ENCODE measurements at regions not wholly inside any gene's neighbourhood (a gene's known extent, or its start where the extent isn't known, plus 50 kb on each side); places are given as distances from the start of the nearest gene placed in this dataset.

DNA sequence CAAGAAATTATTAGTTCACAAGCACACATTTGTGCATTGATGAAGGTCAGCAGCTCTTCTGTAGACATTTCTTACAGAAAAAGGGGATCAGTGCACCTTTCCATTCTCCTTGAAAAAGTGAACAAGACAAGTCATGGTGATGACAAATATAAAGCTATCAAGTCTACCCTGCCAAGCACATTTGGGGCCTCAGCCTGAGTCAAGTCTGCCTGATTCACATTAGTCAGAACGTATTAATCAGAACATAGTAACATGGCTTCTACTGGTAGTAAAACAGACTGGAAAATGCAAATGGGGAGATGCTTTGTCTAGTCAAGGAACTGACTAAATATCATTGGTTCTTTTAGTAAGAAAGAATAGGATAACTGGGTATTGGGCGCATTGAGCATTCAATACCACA is 2305.1 kb downstream of the PCDH7 start:
- Histone ChIP-seq H3K4me1 (ENCODE audit: insufficient read depth) (no peaks in the 10 kb centered on the region), H3K79me2 (ENCODE audit: insufficient read depth) (no peaks in the 10 kb centered on the region), H3K9me3 (ENCODE audit: low read depth) (no peaks in the 10 kb centered on the region), H3K4me2 (ENCODE audit: unreplicated experiment) (no peak overlapping the region), H3K27me3 (replicated peaks; ENCODE audit: insufficient read depth) (no peaks in the 10 kb centered on the region), H3K36me3 (ENCODE audit: low read depth) (no peaks in the 10 kb centered on the region), H3K9me2 (ENCODE audit: insufficient read depth) (no peaks in the 10 kb centered on the region), H3K4me3 (no peak overlapping the region), H4K20me1 (ENCODE audit: insufficient read depth) (no peaks in the 10 kb centered on the region), H3K27ac (no peak overlapping the region), H3F3A (ENCODE audit: insufficient read depth) (no peaks in the 10 kb centered on the region), H2AFZ (no peak overlapping the region), H3K9ac (no peak overlapping the region)
- peak; percentile 53 for DNase-seq
- TF ChIP-seq EZH2phosphoT487 (IDR thresholded peaks at IDR 0.05; ENCODE audit: insufficient read depth, low read depth) (no peak), EZH2 (IDR thresholded peaks at IDR 0.05; ENCODE audit: insufficient read depth, poor library complexity, severe bottlenecking) (no peak)
- WGBS, 2 experiments (ENCODE audit: low coverage in 1 of 2, low lambda C conversion rate in 2 of 2, missing lambda C conversion rate in 2 of 2), result 47 to 54% methylated on average over 2 of the region's 2 CpGs
- in situ Hi-C loops (cut with MboI), result no loop called here

DNA sequence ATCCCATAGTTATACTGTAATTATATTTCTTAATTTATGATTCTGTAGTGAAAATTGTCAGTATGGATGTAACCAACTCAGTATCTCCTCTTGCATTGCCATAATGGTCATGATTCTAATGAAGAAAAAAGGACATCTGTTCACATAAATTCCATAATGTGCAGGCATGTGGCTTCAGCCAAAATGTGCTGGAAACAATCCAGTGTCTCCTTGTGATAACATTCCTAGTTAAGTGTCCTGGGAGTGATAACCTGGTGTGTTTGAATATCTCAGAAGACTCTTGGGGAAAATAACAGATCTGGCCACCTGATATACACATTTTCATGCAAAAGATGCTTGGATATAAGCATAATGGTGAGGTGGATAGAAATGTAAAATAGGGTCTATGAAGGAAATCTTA is 2309.8 kb downstream of the PCDH7 start:
- Histone ChIP-seq H3K4me3 (no peak overlapping the region), H3K36me3 (ENCODE audit: low read depth) (no peaks in the 10 kb centered on the region), H2AFZ (no peak overlapping the region), H3K4me2 (ENCODE audit: unreplicated experiment) (no peak overlapping the region), H3K9me2 (ENCODE audit: insufficient read depth) (no peaks in the 10 kb centered on the region), H3K27ac (no peak overlapping the region), H3F3A (ENCODE audit: insufficient read depth) (no peaks in the 10 kb centered on the region), H3K4me1 (ENCODE audit: insufficient read depth) (no peaks in the 10 kb centered on the region), H4K20me1 (ENCODE audit: insufficient read depth) (no peaks in the 10 kb centered on the region), H3K79me2 (ENCODE audit: insufficient read depth) (no peaks in the 10 kb centered on the region), H3K27me3 (replicated peaks; ENCODE audit: insufficient read depth) (no peaks in the 10 kb centered on the region), H3K9me3 (ENCODE audit: low read depth) (no peaks in the 10 kb centered on the region), H3K9ac (no peak overlapping the region)
- TF ChIP-seq EZH2 (IDR thresholded peaks at IDR 0.05; ENCODE audit: insufficient read depth, poor library complexity, severe bottlenecking), result no peak
- no peak for TF ChIP-seq EZH2phosphoT487 (IDR thresholded peaks at IDR 0.05; ENCODE audit: insufficient read depth, low read depth)
- DNase-seq, result no peak
- in situ Hi-C loops (cut with MboI), result no loop called here

DNA sequence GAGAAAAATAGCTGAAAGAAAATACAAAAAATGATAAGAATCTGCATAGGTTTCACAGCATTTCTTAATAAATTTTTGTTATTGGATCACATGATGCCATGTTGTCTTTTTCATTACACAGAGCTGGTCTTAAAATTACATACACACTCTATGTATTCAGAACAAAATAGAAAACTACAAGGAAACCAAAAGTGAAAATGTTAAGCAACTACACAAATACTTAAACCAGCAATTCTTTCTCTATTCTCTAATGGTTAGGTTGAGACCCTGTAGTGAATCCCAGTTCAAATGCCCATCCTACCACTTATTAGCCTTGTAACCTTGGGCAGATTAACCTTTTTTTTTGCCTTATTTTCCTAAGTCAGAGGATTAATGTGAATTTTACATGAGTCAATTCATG is 2311.2 kb downstream of the PCDH7 start:
- no peak for TF ChIP-seq EZH2 (IDR thresholded peaks at IDR 0.05; ENCODE audit: insufficient read depth, poor library complexity, severe bottlenecking)
- no peak for TF ChIP-seq EZH2phosphoT487 (IDR thresholded peaks at IDR 0.05; ENCODE audit: insufficient read depth, low read depth)
- Histone ChIP-seq H3K9me3 (ENCODE audit: low read depth) (no peaks in the 10 kb centered on the region), H2AFZ (no peak overlapping the region), H3K9ac (no peak overlapping the region), H3K4me1 (ENCODE audit: insufficient read depth) (no peaks in the 10 kb centered on the region), H3F3A (ENCODE audit: insufficient read depth) (no peaks in the 10 kb centered on the region), H3K4me3 (no peak overlapping the region), H3K36me3 (ENCODE audit: low read depth) (no peaks in the 10 kb centered on the region), H3K4me2 (ENCODE audit: unreplicated experiment) (no peak overlapping the region), H3K79me2 (ENCODE audit: insufficient read depth) (no peaks in the 10 kb centered on the region), H3K27ac (no peak overlapping the region), H4K20me1 (ENCODE audit: insufficient read depth) (no peaks in the 10 kb centered on the region), H3K27me3 (replicated peaks; ENCODE audit: insufficient read depth) (no peaks in the 10 kb centered on the region), H3K9me2 (ENCODE audit: insufficient read depth) (no peaks in the 10 kb centered on the region)
- in situ Hi-C loops (cut with MboI), result no loop called here
- no peak for DNase-seq

DNA sequence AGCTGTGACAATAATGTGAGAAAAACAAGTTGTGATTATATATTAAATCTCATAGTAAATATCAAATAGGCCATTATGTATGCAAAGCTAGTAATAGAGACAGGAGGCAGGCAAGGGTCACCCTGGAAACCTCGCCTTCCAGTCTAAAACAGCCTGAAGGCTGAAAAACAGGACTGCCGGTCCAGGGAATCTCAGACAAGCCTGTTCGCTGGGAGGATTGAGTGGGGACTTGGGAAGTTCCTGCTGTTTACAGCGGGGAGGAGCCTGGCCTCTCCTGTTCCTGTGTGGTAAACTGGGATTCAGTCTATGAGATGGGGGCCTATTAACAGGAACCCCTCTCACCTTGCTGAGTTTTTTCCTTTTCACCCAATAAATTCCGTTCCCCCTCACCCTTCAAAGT is 2317.3 kb downstream of the PCDH7 start:
- WGBS, 2 experiments (ENCODE audit: low coverage in 1 of 2, low lambda C conversion rate in 2 of 2, missing lambda C conversion rate in 2 of 2), result 50 to 56% methylated on average over 5 of the region's 5 CpGs
- in situ Hi-C loops (cut with MboI), result no loop called here

DNA sequence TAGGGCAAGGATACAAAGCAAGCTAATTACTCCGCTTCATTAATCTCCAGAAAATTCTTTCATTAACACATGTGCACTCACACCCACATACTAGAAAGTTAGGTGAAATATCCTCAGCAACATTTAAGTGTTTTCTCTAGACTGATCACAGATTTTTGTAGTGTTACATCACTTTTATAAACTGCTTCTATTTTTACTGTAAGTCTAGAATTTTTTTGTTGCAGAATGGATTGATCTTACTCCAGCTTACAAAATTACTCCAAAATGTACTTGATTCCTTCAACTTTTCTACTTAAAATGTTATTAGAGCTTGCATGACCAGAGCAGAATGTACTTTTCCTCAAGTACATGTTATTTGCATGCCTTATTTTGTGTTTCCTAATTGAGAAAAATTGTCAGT is 2325.2 kb downstream of the PCDH7 start:
- Histone ChIP-seq H3K4me1 (ENCODE audit: insufficient read depth) (peaks cover 7% of the 10 kb centered on the region; the same call in 1 of the 2 replicates), H3K9me2 (ENCODE audit: insufficient read depth) (no peaks in the 10 kb centered on the region), H3K27me3 (replicated peaks; ENCODE audit: insufficient read depth) (no peaks in the 10 kb centered on the region), H2AFZ (peak overlapping the region; percentile 47), H3K4me2 (ENCODE audit: unreplicated experiment) (peak overlapping the region; percentile 17), H3K9me3 (ENCODE audit: low read depth) (no peaks in the 10 kb centered on the region), H3K79me2 (ENCODE audit: insufficient read depth) (no peaks in the 10 kb centered on the region), H3K9ac (no peak overlapping the region), H3K36me3 (ENCODE audit: low read depth) (no peaks in the 10 kb centered on the region), H4K20me1 (ENCODE audit: insufficient read depth) (no peaks in the 10 kb centered on the region), H3K27ac (no peak overlapping the region), H3K4me3 (no peak overlapping the region), H3F3A (ENCODE audit: insufficient read depth) (no peaks in the 10 kb centered on the region)
- in situ Hi-C loops (cut with MboI), result no loop called here
- peak; percentile 17 for DNase-seq
- WGBS, 2 experiments (ENCODE audit: low coverage in 1 of 2, low lambda C conversion rate in 2 of 2, missing lambda C conversion rate in 2 of 2), result 0 to 18% methylated on average over 1 of the region's 1 CpG
- TF ChIP-seq EZH2 (IDR thresholded peaks at IDR 0.05; ENCODE audit: insufficient read depth, poor library complexity, severe bottlenecking) (no peak), EZH2phosphoT487 (IDR thresholded peaks at IDR 0.05; ENCODE audit: insufficient read depth, low read depth) (no peak)

More for the DNA sequence above, 2317.3 kb downstream of the PCDH7 start:
- Histone ChIP-seq H3K4me2 (ENCODE audit: unreplicated experiment) (no peak overlapping the region), H3K27ac (no peak overlapping the region), H3K4me3 (no peak overlapping the region), H2AFZ (no peak overlapping the region), H3K36me3 (ENCODE audit: low read depth) (no peaks in the 10 kb centered on the region), H3K79me2 (ENCODE audit: insufficient read depth) (no peaks in the 10 kb centered on the region), H3K9ac (no peak overlapping the region), H4K20me1 (ENCODE audit: insufficient read depth) (no peaks in the 10 kb centered on the region), H3K9me3 (ENCODE audit: low read depth) (no peaks in the 10 kb centered on the region), H3K4me1 (ENCODE audit: insufficient read depth) (no peaks in the 10 kb centered on the region), H3K27me3 (replicated peaks; ENCODE audit: insufficient read depth) (no peaks in the 10 kb centered on the region), H3K9me2 (ENCODE audit: insufficient read depth) (no peaks in the 10 kb centered on the region), H3F3A (ENCODE audit: insufficient read depth) (no peaks in the 10 kb centered on the region)
- TF ChIP-seq EZH2phosphoT487 (IDR thresholded peaks at IDR 0.05; ENCODE audit: insufficient read depth, low read depth), result no peak
- no peak for TF ChIP-seq EZH2 (IDR thresholded peaks at IDR 0.05; ENCODE audit: insufficient read depth, poor library complexity, severe bottlenecking)
- DNase-seq, result no peak
